ENCODE measurements at regions not wholly inside any gene's neighbourhood (a gene's known extent, or its start where the extent isn't known, plus 50 kb on each side); places are given as distances from the start of the nearest gene placed in this dataset.

- no peak for TF ChIP-seq CTCF (IDR thresholded peaks at IDR 0.05)
Measured at GRCh38 chr10:131653554-131654470, 247.0 kb upstream of the PPP2R2D start.

GRCh38 chr10:131654471-131655087, 246.2 kb upstream of the PPP2R2D start:
- no peak for TF ChIP-seq CTCF (IDR thresholded peaks at IDR 0.05)

GRCh38 chr10:131655101-131655849, 245.5 kb upstream of the PPP2R2D start:
- no peak for TF ChIP-seq CTCF (IDR thresholded peaks at IDR 0.05)

GRCh38 chr10:131656009-131656408, 244.8 kb upstream of the PPP2R2D start:
- TF ChIP-seq CTCF (IDR thresholded peaks at IDR 0.05): no peak

GRCh38 chr10:131656431-131656841, 244.4 kb upstream of the PPP2R2D start:
- no peak for TF ChIP-seq CTCF (IDR thresholded peaks at IDR 0.05)

- no peak for TF ChIP-seq CTCF (IDR thresholded peaks at IDR 0.05)
Measured at GRCh38 chr10:131657318-131657984, 243.4 kb upstream of the PPP2R2D start.

GRCh38 chr10:131657985-131658330, 242.8 kb upstream of the PPP2R2D start:
- no peak for TF ChIP-seq CTCF (IDR thresholded peaks at IDR 0.05)

Data from LNCAP (cell line).